SK-N-SH treated with all-trans-retinoic acid at 6 μM for 48 hours (cell line): ENCODE measurements at regions not wholly inside any gene's neighbourhood (a gene's known extent, or its start where the extent isn't known, plus 50 kb on each side); places are given as distances from the start of the nearest gene placed in this dataset.
A peak's percentile ranks its signal among the peaks of the same experiment; 100 is the strongest.

ENCODE experiments used
- ATAC-seq: fragments of 200-7000 bp; cut with Tn5 transposase; 3 replicates; pipeline ENCODE4 v1.9.1; 2020; ENCODE audit warnings: mild to moderate bottlenecking, moderate library complexity
- ARNTL ChIP-seq: fragments of 450-650 bp; formaldehyde crosslinking; IDR thresholded peaks from 2 replicates; pipeline ENCODE4 v1.5.0; 2020; ENCODE audit warnings: low read depth, mild to moderate bottlenecking, moderate library complexity, borderline replicate concordance
- BACH2 ChIP-seq: fragments of 250-450 bp; sonication (Bioruptor Pico); IDR thresholded peaks from 2 replicates; pipeline ENCODE4 v1.9.0; 2021; ENCODE audit warnings: mild to moderate bottlenecking, borderline replicate concordance
- CSDC2 ChIP-seq: fragments of 250-450 bp; sonication (Bioruptor Pico); IDR thresholded peaks from 2 replicates; pipeline ENCODE4 v1.5.0; 2020; ENCODE audit warnings: mild to moderate bottlenecking, moderate library complexity
- GLIS3 ChIP-seq: fragments of 250-450 bp; sonication (Bioruptor Pico); IDR thresholded peaks from 2 replicates; pipeline ENCODE4 v1.5.0; 2020; ENCODE audit warnings: mild to moderate bottlenecking, moderate library complexity
- ISL1 ChIP-seq: fragments of 250-450 bp; sonication (Bioruptor Pico); IDR thresholded peaks from 2 replicates; pipeline ENCODE4 v2.1.2; 2022; ENCODE audit warnings: mild to moderate bottlenecking, moderate library complexity
- PPARA ChIP-seq: fragments of 250-450 bp; sonication (Bioruptor Pico); IDR thresholded peaks from 2 replicates; pipeline ENCODE4 v1.5.0; 2020; ENCODE audit warnings: mild to moderate bottlenecking, borderline replicate concordance
- RARB ChIP-seq: fragments of 250-450 bp; sonication (Bioruptor Pico); IDR thresholded peaks from 2 replicates; pipeline ENCODE4 v1.8.0; 2021; ENCODE audit warnings: mild to moderate bottlenecking, moderate library complexity
- SNAI2 ChIP-seq: fragments of 250-450 bp; sonication (Bioruptor Pico); IDR thresholded peaks from 2 replicates; pipeline ENCODE4 v1.5.0; 2020; ENCODE audit warnings: mild to moderate bottlenecking, moderate library complexity
- TCF4 ChIP-seq: fragments of 250-450 bp; sonication (Bioruptor Pico); IDR thresholded peaks from 2 replicates; pipeline ENCODE4 v1.8.0; 2021; ENCODE audit warnings: mild to moderate bottlenecking, moderate library complexity, borderline replicate concordance
- ZFP3 ChIP-seq: fragments of 250-450 bp; sonication (Bioruptor Pico); IDR thresholded peaks from 2 replicates; pipeline ENCODE4 v1.5.0; 2020; ENCODE audit warnings: mild to moderate bottlenecking, moderate library complexity
- ZFP30 ChIP-seq: fragments of 450-650 bp; formaldehyde crosslinking; IDR thresholded peaks from 2 replicates; pipeline ENCODE4 v1.5.0; 2022; ENCODE audit warnings: mild to moderate bottlenecking, moderate library complexity
- ZNF565 ChIP-seq: fragments of 450-650 bp; formaldehyde crosslinking; conservative IDR thresholded peaks from 2 replicates; pipeline ENCODE4 v1.5.0; 2020; ENCODE audit warnings: low read depth, mild to moderate bottlenecking, moderate library complexity
- ZNF70 ChIP-seq: fragments of 450-650 bp; formaldehyde crosslinking; IDR thresholded peaks from 2 replicates; pipeline ENCODE4 v1.5.0; 2020; ENCODE audit warnings: mild to moderate bottlenecking, moderate library complexity
- ZNF8 ChIP-seq: fragments of 450-650 bp; formaldehyde crosslinking; IDR thresholded peaks from 2 replicates; pipeline ENCODE4 v1.5.0; 2020; ENCODE audit warnings: mild to moderate bottlenecking, moderate library complexity
- TF ChIP-seq, protein P1 (sequence below): fragments of 250-450 bp; sonication (Bioruptor Pico); IDR thresholded peaks from 2 replicates; pipeline ENCODE4 v1.8.0; 2020; ENCODE audit warnings: mild to moderate bottlenecking, moderate library complexity, borderline replicate concordance
- TF ChIP-seq, protein P2 (sequence below): fragments of 250-450 bp; sonication (Bioruptor Pico); IDR thresholded peaks from 2 replicates; pipeline ENCODE4 v1.8.0; 2021; ENCODE audit warnings: low read depth, mild to moderate bottlenecking, moderate library complexity, borderline replicate concordance
- TF ChIP-seq, protein P3 (sequence below): fragments of 250-450 bp; sonication (Bioruptor Pico); IDR thresholded peaks from 2 replicates; pipeline ENCODE4 v1.5.0; 2020; ENCODE audit warnings: mild to moderate bottlenecking, moderate library complexity

DNA sequence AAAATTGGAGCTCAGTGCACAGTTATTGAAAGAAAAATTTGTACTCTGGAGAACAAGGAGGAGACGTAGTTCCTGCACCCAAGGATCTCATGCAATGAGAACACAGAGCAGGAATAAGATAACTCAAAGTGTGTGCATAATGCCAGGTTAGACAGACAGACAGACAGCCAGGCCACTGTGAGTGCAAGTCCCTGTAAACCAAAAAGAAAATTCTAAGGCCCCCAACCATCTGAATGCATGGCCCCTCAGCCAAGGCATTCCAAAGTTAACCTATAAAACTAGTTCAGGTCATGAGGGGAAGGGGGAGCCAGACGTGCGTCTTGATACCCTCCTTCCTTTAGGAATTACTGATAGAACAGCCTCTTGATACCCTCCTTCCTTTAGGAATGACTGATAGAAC is 94.5 kb upstream of the ENPP6 start (continued):
- TF ChIP-seq ZNF565 (no peak), BACH2 (CRISPR knock-in tag) (no peak), ARNTL (no peak), ZNF70 (CRISPR knock-in tag) (no peak), ZNF8 (CRISPR knock-in tag) (no peak), SNAI2 (CRISPR knock-in tag) (no peak), ISL1 (no peak)
- TF ChIP-seq, protein P1, sequence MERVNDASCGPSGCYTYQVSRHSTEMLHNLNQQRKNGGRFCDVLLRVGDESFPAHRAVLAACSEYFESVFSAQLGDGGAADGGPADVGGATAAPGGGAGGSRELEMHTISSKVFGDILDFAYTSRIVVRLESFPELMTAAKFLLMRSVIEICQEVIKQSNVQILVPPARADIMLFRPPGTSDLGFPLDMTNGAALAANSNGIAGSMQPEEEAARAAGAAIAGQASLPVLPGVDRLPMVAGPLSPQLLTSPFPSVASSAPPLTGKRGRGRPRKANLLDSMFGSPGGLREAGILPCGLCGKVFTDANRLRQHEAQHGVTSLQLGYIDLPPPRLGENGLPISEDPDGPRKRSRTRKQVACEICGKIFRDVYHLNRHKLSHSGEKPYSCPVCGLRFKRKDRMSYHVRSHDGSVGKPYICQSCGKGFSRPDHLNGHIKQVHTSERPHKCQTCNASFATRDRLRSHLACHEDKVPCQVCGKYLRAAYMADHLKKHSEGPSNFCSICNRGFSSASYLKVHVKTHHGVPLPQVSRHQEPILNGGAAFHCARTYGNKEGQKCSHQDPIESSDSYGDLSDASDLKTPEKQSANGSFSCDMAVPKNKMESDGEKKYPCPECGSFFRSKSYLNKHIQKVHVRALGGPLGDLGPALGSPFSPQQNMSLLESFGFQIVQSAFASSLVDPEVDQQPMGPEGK (CRISPR knock-in tag) = no peak

DNA sequence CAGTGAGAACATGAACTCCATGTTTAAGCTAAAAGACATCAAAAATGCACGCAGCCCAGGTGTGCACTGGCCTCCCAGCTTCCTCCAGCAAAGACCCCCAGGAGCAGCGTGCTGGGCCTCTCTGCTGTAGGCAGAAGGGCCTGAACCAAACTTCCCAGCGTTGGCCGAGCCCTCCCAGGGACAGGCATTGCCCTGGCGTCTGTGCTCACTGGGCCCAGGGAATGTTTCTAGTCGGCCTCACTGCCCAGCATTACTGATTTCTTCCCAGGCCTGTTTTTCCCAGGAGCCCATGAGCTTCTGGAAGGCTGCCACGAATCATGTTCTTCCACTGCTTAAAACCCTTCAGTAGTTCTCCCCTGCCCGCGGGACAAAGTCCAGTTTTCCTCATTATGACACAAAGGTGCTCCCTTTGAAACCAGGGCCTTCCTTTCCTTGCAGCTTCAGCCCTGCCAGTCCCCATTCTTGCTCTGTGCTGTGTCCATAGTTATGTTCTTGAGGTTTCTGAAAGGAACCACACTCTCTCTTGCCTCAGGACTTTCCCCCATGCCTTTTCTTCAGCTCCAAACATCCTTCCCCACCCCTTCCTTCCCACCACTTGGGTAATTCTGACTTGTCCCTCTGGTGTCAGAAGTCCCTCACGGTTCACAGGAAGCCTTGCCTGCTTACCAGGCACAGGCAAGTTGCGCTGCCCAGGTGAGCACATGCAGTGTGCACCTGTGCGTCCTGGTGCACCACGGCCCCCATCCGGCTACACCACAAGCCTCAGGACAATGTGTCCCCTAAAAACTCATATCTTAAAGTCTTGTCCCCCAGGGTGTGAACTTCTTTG is 93.4 kb upstream of the ENPP6 start:
- TF ChIP-seq, protein P2, sequence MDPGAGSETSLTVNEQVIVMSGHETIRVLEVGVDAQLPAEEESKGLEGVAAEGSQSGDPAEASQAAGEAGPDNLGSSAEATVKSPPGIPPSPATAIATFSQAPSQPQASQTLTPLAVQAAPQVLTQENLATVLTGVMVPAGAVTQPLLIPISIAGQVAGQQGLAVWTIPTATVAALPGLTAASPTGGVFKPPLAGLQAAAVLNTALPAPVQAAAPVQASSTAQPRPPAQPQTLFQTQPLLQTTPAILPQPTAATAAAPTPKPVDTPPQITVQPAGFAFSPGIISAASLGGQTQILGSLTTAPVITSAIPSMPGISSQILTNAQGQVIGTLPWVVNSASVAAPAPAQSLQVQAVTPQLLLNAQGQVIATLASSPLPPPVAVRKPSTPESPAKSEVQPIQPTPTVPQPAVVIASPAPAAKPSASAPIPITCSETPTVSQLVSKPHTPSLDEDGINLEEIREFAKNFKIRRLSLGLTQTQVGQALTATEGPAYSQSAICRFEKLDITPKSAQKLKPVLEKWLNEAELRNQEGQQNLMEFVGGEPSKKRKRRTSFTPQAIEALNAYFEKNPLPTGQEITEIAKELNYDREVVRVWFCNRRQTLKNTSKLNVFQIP (CRISPR knock-in tag) = no peak
- TF ChIP-seq ZFP30 (CRISPR knock-in tag) = no peak
- ATAC-seq = no peak; the same call in 2 of the 3 replicates

DNA sequence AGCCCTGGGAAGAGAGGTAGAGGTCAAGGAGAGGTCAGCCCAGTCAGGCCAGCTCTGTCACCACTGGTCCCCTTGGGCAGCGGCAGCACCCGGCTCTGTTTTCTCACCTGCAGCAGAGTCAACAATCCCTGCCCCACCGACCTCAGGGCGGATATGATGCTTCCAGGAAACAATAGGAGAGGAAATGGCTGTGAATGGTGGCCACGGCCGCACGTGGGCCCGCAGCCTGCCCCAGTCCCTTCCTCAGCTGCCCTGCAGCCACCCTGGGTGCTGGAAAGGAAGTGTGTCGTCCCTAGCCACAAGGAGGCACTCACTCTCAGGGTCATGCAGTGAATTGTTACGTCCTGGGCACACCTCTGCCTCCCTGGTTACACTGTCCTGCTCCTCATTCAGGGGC is 92.5 kb upstream of the ENPP6 start:
- peak; percentile 63; the same call in 2 of the 3 replicates for ATAC-seq
- TF ChIP-seq BACH2 (CRISPR knock-in tag) (no peak), ARNTL (no peak), ZNF565 (no peak), CSDC2 (no peak), PPARA (no peak), RARB (CRISPR knock-in tag) (no peak), ZFP30 (CRISPR knock-in tag) (no peak), ZNF70 (CRISPR knock-in tag) (no peak), ZFP3 (CRISPR knock-in tag) (no peak), TCF4 (CRISPR knock-in tag) (no peak), GLIS3 (CRISPR knock-in tag) (no peak), ISL1 (no peak), ZNF8 (CRISPR knock-in tag) (no peak)
- TF ChIP-seq, protein P3, sequence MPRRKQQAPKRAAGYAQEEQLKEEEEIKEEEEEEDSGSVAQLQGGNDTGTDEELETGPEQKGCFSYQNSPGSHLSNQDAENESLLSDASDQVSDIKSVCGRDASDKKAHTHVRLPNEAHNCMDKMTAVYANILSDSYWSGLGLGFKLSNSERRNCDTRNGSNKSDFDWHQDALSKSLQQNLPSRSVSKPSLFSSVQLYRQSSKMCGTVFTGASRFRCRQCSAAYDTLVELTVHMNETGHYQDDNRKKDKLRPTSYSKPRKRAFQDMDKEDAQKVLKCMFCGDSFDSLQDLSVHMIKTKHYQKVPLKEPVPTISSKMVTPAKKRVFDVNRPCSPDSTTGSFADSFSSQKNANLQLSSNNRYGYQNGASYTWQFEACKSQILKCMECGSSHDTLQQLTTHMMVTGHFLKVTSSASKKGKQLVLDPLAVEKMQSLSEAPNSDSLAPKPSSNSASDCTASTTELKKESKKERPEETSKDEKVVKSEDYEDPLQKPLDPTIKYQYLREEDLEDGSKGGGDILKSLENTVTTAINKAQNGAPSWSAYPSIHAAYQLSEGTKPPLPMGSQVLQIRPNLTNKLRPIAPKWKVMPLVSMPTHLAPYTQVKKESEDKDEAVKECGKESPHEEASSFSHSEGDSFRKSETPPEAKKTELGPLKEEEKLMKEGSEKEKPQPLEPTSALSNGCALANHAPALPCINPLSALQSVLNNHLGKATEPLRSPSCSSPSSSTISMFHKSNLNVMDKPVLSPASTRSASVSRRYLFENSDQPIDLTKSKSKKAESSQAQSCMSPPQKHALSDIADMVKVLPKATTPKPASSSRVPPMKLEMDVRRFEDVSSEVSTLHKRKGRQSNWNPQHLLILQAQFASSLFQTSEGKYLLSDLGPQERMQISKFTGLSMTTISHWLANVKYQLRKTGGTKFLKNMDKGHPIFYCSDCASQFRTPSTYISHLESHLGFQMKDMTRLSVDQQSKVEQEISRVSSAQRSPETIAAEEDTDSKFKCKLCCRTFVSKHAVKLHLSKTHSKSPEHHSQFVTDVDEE (CRISPR knock-in tag) = no peak
- TF ChIP-seq, protein P1 (CRISPR knock-in tag) = no peak
- TF ChIP-seq, protein P2 (CRISPR knock-in tag) = no peak
